ENCODE measurements at regions not wholly inside any gene's neighbourhood (a gene's known extent, or its start where the extent isn't known, plus 50 kb on each side); places are given as distances from the start of the nearest gene placed in this dataset.

GRCh38 chr9:116072046-116072445, 81.5 kb upstream of the PAPPA start:
- no peak for TF ChIP-seq RELA (CRISPR knock-in tag; IDR thresholded peaks at IDR 0.05; ENCODE audit: borderline replicate concordance)
- TF ChIP-seq ESRRA (CRISPR knock-in tag; IDR thresholded peaks at IDR 0.05; ENCODE audit: borderline replicate concordance) = no peak
